ENCODE measurements at regions not wholly inside any gene's neighbourhood (a gene's known extent, or its start where the extent isn't known, plus 50 kb on each side); places are given as distances from the start of the nearest gene placed in this dataset.
A peak's percentile ranks its signal among the peaks of the same experiment; 100 is the strongest.

DNA sequence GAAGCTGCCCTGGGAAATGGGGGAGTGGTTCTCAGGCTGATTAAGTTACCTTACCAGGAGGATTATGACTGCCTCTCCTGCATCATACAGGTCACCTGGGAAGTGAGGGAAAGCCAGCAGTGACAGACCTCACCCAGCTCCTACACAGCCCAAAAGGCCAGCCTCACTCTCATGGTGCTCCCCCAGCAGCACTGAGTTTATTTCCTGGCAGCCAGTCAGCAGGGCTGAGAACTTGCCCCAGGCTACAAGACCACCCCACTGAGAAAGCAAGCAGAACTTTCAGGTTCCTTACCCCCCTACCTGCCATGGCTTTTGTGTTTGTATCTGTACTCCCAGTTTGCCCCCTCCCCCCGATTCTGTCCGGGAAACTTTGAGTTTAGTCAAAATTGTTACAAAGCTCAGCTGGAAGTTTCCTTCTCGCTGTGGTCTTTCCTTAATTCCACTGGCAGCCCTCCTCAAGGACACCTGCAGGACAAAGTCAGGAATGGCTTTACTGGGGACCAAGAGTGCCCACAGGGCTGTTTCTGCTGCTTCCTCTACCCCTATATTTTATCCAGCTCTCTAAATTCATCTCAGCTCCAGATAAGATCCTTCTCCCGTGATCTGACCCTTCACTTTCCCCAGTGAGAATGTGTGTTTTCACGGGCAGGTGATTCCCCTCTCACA, 649.8 kb upstream of the MBL2 start:
- H3K27ac ChIP-seq (ENCODE audit: low read depth in 1 of 2, low read length in 2 of 2) = no peak overlapping the region
- no peaks in the 10 kb centered on the region for H3K4me1 ChIP-seq (ENCODE audit: control insufficient read depth in 1 of 2, insufficient read depth in 2 of 2, low read length in 2 of 2)
- intact Hi-C loops (cut with micrococcal nuclease) = no loop called here
- no peaks in the 10 kb centered on the region for H3K36me3 Mint-ChIP-seq
- no peaks in the 10 kb centered on the region for H3K27me3 Mint-ChIP-seq (ENCODE audit: low read depth in 3 of 3)
- H3K36me3 ChIP-seq (replicated peaks in 1 of 2; ENCODE audit: control insufficient read depth in 1 of 2, insufficient read depth in 2 of 2, low read length in 2 of 2) = no peaks in the 10 kb centered on the region
- H3K9me3 Mint-ChIP-seq = peaks cover 0 to 15% (median 9%) of the 10 kb centered on the region in 7 donors
- H3K4me1 Mint-ChIP-seq = no peaks in the 10 kb centered on the region
- H2AFZ ChIP-seq (ENCODE audit: insufficient read depth, low read depth, low read length, poor library complexity, severe bottlenecking) = no peak overlapping the region
- no peak for TF ChIP-seq CTCF (IDR thresholded peaks at IDR 0.05)
- no peaks in the 10 kb centered on the region for H3K27me3 ChIP-seq (ENCODE audit: control insufficient read depth in 2 of 2, insufficient read depth in 2 of 2, low read length in 2 of 2)
- H3K4me3 Mint-ChIP-seq = no peak overlapping the region
- no peak overlapping the region for H3K4me3 ChIP-seq (replicated peaks in 1 of 3; ENCODE audit: low read depth in 2 of 3, low read length in 3 of 3)
- DNase-seq = no peak
- H3K4me2 ChIP-seq (replicated peaks; ENCODE audit: extremely low read depth, low read length, poor library complexity, severe bottlenecking) = no peak overlapping the region
- H4K20me1 ChIP-seq (ENCODE audit: insufficient read depth, low read length) = no peaks in the 10 kb centered on the region
- H3K79me2 ChIP-seq (ENCODE audit: insufficient read depth, low read length) = no peaks in the 10 kb centered on the region
- H3K9ac ChIP-seq (ENCODE audit: insufficient read depth, low read length, poor library complexity, severe bottlenecking) = no peak overlapping the region
- peaks cover 0 to 13% of the 10 kb centered on the region in 2 donors for H3K9me3 ChIP-seq (replicated peaks in 1 of 2; ENCODE audit: control insufficient read depth in 1 of 2, insufficient read depth in 1 of 2, low read length in 2 of 2)
- H3K27ac Mint-ChIP-seq = peak overlapping the region in 1 of 7 donors; percentile 43
- 88% methylated on average over 5 of the region's 5 CpGs for WGBS (ENCODE audit: insufficient coverage)

GRCh38 chr10:53412651-53413050, 640.1 kb upstream of the MBL2 start:
- no peak overlapping the region for H3K4me3 ChIP-seq (replicated peaks in 1 of 3; ENCODE audit: low read depth in 2 of 3, low read length in 3 of 3)
- no peak overlapping the region for H3K27ac ChIP-seq (ENCODE audit: low read depth in 1 of 2, low read length in 2 of 2)
- H2AFZ ChIP-seq (ENCODE audit: insufficient read depth, low read depth, low read length, poor library complexity, severe bottlenecking) = no peak overlapping the region
- no peak overlapping the region for H3K9ac ChIP-seq (ENCODE audit: insufficient read depth, low read length, poor library complexity, severe bottlenecking)
- WGBS (ENCODE audit: insufficient coverage) = no CpG with 5 or more reads among the region's 2 CpGs
- Mint-ChIP-seq H3K27ac (no peak overlapping the region), H3K4me1 (no peaks in the 10 kb centered on the region), H3K27me3 (ENCODE audit: low read depth in 3 of 3) (no peaks in the 10 kb centered on the region), H3K36me3 (no peaks in the 10 kb centered on the region), H3K9me3 (no peaks in the 10 kb centered on the region), H3K4me3 (no peak overlapping the region)
- no peak for DNase-seq
- no peaks in the 10 kb centered on the region for H4K20me1 ChIP-seq (ENCODE audit: insufficient read depth, low read length)
- H3K4me2 ChIP-seq (replicated peaks; ENCODE audit: extremely low read depth, low read length, poor library complexity, severe bottlenecking) = no peak overlapping the region
- no peaks in the 10 kb centered on the region for H3K4me1 ChIP-seq (ENCODE audit: control insufficient read depth in 1 of 2, insufficient read depth in 2 of 2, low read length in 2 of 2)
- no peaks in the 10 kb centered on the region for H3K79me2 ChIP-seq (ENCODE audit: insufficient read depth, low read length)
- H3K27me3 ChIP-seq (ENCODE audit: control insufficient read depth in 2 of 2, insufficient read depth in 2 of 2, low read length in 2 of 2) = no peaks in the 10 kb centered on the region
- H3K9me3 ChIP-seq (replicated peaks in 1 of 2; ENCODE audit: control insufficient read depth in 1 of 2, insufficient read depth in 1 of 2, low read length in 2 of 2) = no peaks in the 10 kb centered on the region
- no peaks in the 10 kb centered on the region for H3K36me3 ChIP-seq (replicated peaks in 1 of 2; ENCODE audit: control insufficient read depth in 1 of 2, insufficient read depth in 2 of 2, low read length in 2 of 2)
- intact Hi-C loops (cut with micrococcal nuclease) = no loop called here
- TF ChIP-seq CTCF (IDR thresholded peaks at IDR 0.05) = no peak
